ENCODE measurements at regions not wholly inside any gene's neighbourhood (a gene's known extent, or its start where the extent isn't known, plus 50 kb on each side); places are given as distances from the start of the nearest gene placed in this dataset.

GRCh38 chr18:46252759-46253158 is 148.6 kb downstream of the HAUS1 start:
- peaks cover 36% of the 10 kb centered on the region for H3K36me3 Mint-ChIP-seq (ENCODE audit: low read depth)
- peak overlapping the region; percentile 76 for H3K27ac Mint-ChIP-seq
- H3K9me3 Mint-ChIP-seq: no peaks in the 10 kb centered on the region
- peaks cover 82% of the 10 kb centered on the region for H3K4me1 Mint-ChIP-seq (ENCODE audit: low read depth)
- peak overlapping the region; percentile 30; the same call in 1 of the 2 replicates for H3K4me3 Mint-ChIP-seq
- DNase-seq: no peak
- TF ChIP-seq CTCF (IDR thresholded peaks at IDR 0.05): no peak
- H3K27me3 Mint-ChIP-seq (ENCODE audit: insufficient read depth): no peaks in the 10 kb centered on the region

GRCh38 chr18:46253498-46253897 is 149.3 kb downstream of the HAUS1 start:
- peaks cover 76% of the 10 kb centered on the region for H3K4me1 Mint-ChIP-seq (ENCODE audit: low read depth)
- H3K27me3 Mint-ChIP-seq (ENCODE audit: insufficient read depth): no peaks in the 10 kb centered on the region
- no peaks in the 10 kb centered on the region for H3K9me3 Mint-ChIP-seq
- peak overlapping the region; percentile 7; the same call in 1 of the 2 replicates for H3K4me3 Mint-ChIP-seq
- no peak for TF ChIP-seq CTCF (IDR thresholded peaks at IDR 0.05)
- peak; percentile 58 for DNase-seq
- H3K36me3 Mint-ChIP-seq (ENCODE audit: low read depth): peaks cover 31% of the 10 kb centered on the region
- H3K27ac Mint-ChIP-seq: peak overlapping the region; percentile 76

GRCh38 chr18:46256078-46256477 is 151.9 kb downstream of the HAUS1 start:
- no peak for TF ChIP-seq CTCF (IDR thresholded peaks at IDR 0.05)
- Mint-ChIP-seq H3K9me3 (no peaks in the 10 kb centered on the region), H3K27me3 (ENCODE audit: insufficient read depth) (no peaks in the 10 kb centered on the region; the same call in 1 of the 2 replicates), H3K36me3 (ENCODE audit: low read depth) (peaks cover 29% of the 10 kb centered on the region), H3K27ac (peak overlapping the region; percentile 59; the same call in 1 of the 2 replicates), H3K4me3 (no peak overlapping the region), H3K4me1 (ENCODE audit: low read depth) (peaks cover 74% of the 10 kb centered on the region)
- DNase-seq: no peak

- no peak for DNase-seq
- Mint-ChIP-seq H3K36me3 (ENCODE audit: low read depth) (peaks cover 30% of the 10 kb centered on the region), H3K27me3 (ENCODE audit: insufficient read depth) (no peaks in the 10 kb centered on the region; the same call in 1 of the 2 replicates), H3K9me3 (no peaks in the 10 kb centered on the region), H3K4me1 (ENCODE audit: low read depth) (peaks cover 86% of the 10 kb centered on the region), H3K4me3 (no peak overlapping the region), H3K27ac (no peak overlapping the region)
- no peak for TF ChIP-seq CTCF (IDR thresholded peaks at IDR 0.05)
Measured at GRCh38 chr18:46257366-46257765, 153.2 kb downstream of the HAUS1 start.

GRCh38 chr18:46260016-46260878 is 156.1 kb downstream of the HAUS1 start:
- H3K9me3 Mint-ChIP-seq: no peaks in the 10 kb centered on the region
- H3K27ac Mint-ChIP-seq: peak overlapping the region; percentile 92
- peak overlapping the region; percentile 72 for H3K4me3 Mint-ChIP-seq
- no peaks in the 10 kb centered on the region; the same call in 1 of the 2 replicates for H3K27me3 Mint-ChIP-seq (ENCODE audit: insufficient read depth)
- TF ChIP-seq CTCF (IDR thresholded peaks at IDR 0.05): no peak
- peaks cover 88% of the 10 kb centered on the region for H3K4me1 Mint-ChIP-seq (ENCODE audit: low read depth)
- peak; percentile 90 for DNase-seq
- H3K36me3 Mint-ChIP-seq (ENCODE audit: low read depth): peaks cover 49% of the 10 kb centered on the region
